ENCODE measurements at regions not wholly inside any gene's neighbourhood (a gene's known extent, or its start where the extent isn't known, plus 50 kb on each side); places are given as distances from the start of the nearest gene placed in this dataset.

GRCh38 chr5:96017951-96018350 is 56.3 kb upstream of the ELL2 start:
- no peak for TF ChIP-seq CTCF (IDR thresholded peaks at IDR 0.05)
- Mint-ChIP-seq H3K9me3 (no peaks in the 10 kb centered on the region), H3K36me3 (ENCODE audit: low read depth) (peaks cover 3% of the 10 kb centered on the region; the same call in 1 of the 2 replicates), H3K4me1 (ENCODE audit: low read depth) (peaks cover 60% of the 10 kb centered on the region), H3K27me3 (ENCODE audit: insufficient read depth) (no peaks in the 10 kb centered on the region; the same call in none of the 2 replicates), H3K27ac (peak overlapping the region; percentile 38), H3K4me3 (peak overlapping the region; percentile 17; the same call in 1 of the 2 replicates)
- DNase-seq, result peak; percentile 77

GRCh38 chr5:96016216-96016615 is 54.6 kb upstream of the ELL2 start:
- Mint-ChIP-seq H3K27ac (peak overlapping the region; percentile 29), H3K36me3 (ENCODE audit: low read depth) (peaks cover 3% of the 10 kb centered on the region; the same call in 1 of the 2 replicates)

GRCh38 chr5:96015709-96016108 is 54.1 kb upstream of the ELL2 start:
- peaks cover 49% of the 10 kb centered on the region for H3K4me1 Mint-ChIP-seq (ENCODE audit: low read depth)
- no peaks in the 10 kb centered on the region; the same call in none of the 2 replicates for H3K27me3 Mint-ChIP-seq (ENCODE audit: insufficient read depth)
- H3K27ac Mint-ChIP-seq, result 0 out of 2 replicates have a peak overlapping the region, but pooled peaks have one; percentile 14
- H3K4me3 Mint-ChIP-seq, result no peak overlapping the region
- no peak for DNase-seq
- H3K36me3 Mint-ChIP-seq (ENCODE audit: low read depth), result peaks cover 3% of the 10 kb centered on the region; the same call in 1 of the 2 replicates
- no peak for TF ChIP-seq CTCF (IDR thresholded peaks at IDR 0.05)
- H3K9me3 Mint-ChIP-seq, result no peaks in the 10 kb centered on the region

More at GRCh38 chr5:96016216-96016615, 54.6 kb upstream of the ELL2 start:
- H3K4me3 Mint-ChIP-seq, result no peak overlapping the region
- no peak for TF ChIP-seq CTCF (IDR thresholded peaks at IDR 0.05)
- no peaks in the 10 kb centered on the region; the same call in none of the 2 replicates for H3K27me3 Mint-ChIP-seq (ENCODE audit: insufficient read depth)
- no peaks in the 10 kb centered on the region for H3K9me3 Mint-ChIP-seq
- no peak for DNase-seq
- peaks cover 49% of the 10 kb centered on the region for H3K4me1 Mint-ChIP-seq (ENCODE audit: low read depth)

GRCh38 chr5:96014395-96014794 is 52.7 kb upstream of the ELL2 start:
- no peak for TF ChIP-seq CTCF (IDR thresholded peaks at IDR 0.05)
- peak; percentile 20 for DNase-seq
- Mint-ChIP-seq H3K27ac (peak overlapping the region; percentile 15), H3K27me3 (ENCODE audit: insufficient read depth) (no peaks in the 10 kb centered on the region; the same call in none of the 2 replicates), H3K4me1 (ENCODE audit: low read depth) (peaks cover 52% of the 10 kb centered on the region), H3K9me3 (no peaks in the 10 kb centered on the region), H3K36me3 (ENCODE audit: low read depth) (peaks cover 8% of the 10 kb centered on the region), H3K4me3 (no peak overlapping the region)

GRCh38 chr5:96013254-96013653 is 51.6 kb upstream of the ELL2 start:
- no peak for TF ChIP-seq CTCF (IDR thresholded peaks at IDR 0.05)
- Mint-ChIP-seq H3K27ac (no peak overlapping the region), H3K27me3 (ENCODE audit: insufficient read depth) (no peaks in the 10 kb centered on the region; the same call in none of the 2 replicates), H3K9me3 (peaks cover 10% of the 10 kb centered on the region), H3K4me3 (no peak overlapping the region), H3K4me1 (ENCODE audit: low read depth) (peaks cover 52% of the 10 kb centered on the region), H3K36me3 (ENCODE audit: low read depth) (peaks cover 19% of the 10 kb centered on the region)
- DNase-seq, result no peak

Measured in HFFc6 (cell line).